Panc1 (cell line): ENCODE measurements at regions not wholly inside any gene's neighbourhood (a gene's known extent, or its start where the extent isn't known, plus 50 kb on each side); places are given as distances from the start of the nearest gene placed in this dataset.

Experiments used
- POLR2AphosphoS5 ChIP-seq: IDR thresholded peaks from 2 replicates; pipeline ENCODE4 v1.6.1; 2012; ENCODE audit warnings: mild to moderate bottlenecking, low read depth, low read length, moderate library complexity
- TCF7L2 ChIP-seq: IDR thresholded peaks from 2 replicates; pipeline ENCODE4 v1.6.1; 2011; ENCODE audit warnings: mild to moderate bottlenecking, low read depth, low read length, inconsistent platforms
- TF ChIP-seq, protein P1 (sequence below), 2 experiments: IDR thresholded peaks; 2 replicates each; pipeline ENCODE4 v1.6.1; 2011 to 2012; ENCODE audit warnings: low read depth in 2 of 2, control low read depth in 1 of 2, low read length in 1 of 2, mild to moderate bottlenecking in 1 of 2, moderate library complexity in 1 of 2; ENCODE audit not compliant: insufficient read depth in 1 of 2
- TF ChIP-seq, protein P2 (sequence below): fragments of 450-650 bp; IDR thresholded peaks from 2 replicates; pipeline ENCODE4 v1.5.1; 2017; ENCODE audit warnings: mild to moderate bottlenecking

- TF ChIP-seq, protein P1, sequence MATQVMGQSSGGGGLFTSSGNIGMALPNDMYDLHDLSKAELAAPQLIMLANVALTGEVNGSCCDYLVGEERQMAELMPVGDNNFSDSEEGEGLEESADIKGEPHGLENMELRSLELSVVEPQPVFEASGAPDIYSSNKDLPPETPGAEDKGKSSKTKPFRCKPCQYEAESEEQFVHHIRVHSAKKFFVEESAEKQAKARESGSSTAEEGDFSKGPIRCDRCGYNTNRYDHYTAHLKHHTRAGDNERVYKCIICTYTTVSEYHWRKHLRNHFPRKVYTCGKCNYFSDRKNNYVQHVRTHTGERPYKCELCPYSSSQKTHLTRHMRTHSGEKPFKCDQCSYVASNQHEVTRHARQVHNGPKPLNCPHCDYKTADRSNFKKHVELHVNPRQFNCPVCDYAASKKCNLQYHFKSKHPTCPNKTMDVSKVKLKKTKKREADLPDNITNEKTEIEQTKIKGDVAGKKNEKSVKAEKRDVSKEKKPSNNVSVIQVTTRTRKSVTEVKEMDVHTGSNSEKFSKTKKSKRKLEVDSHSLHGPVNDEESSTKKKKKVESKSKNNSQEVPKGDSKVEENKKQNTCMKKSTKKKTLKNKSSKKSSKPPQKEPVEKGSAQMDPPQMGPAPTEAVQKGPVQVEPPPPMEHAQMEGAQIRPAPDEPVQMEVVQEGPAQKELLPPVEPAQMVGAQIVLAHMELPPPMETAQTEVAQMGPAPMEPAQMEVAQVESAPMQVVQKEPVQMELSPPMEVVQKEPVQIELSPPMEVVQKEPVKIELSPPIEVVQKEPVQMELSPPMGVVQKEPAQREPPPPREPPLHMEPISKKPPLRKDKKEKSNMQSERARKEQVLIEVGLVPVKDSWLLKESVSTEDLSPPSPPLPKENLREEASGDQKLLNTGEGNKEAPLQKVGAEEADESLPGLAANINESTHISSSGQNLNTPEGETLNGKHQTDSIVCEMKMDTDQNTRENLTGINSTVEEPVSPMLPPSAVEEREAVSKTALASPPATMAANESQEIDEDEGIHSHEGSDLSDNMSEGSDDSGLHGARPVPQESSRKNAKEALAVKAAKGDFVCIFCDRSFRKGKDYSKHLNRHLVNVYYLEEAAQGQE (IDR thresholded peaks at IDR 0.05; ENCODE audit: insufficient read depth in 1 of 2, low read depth in 2 of 2, low read length in 1 of 2) = no peak
- TF ChIP-seq, protein P2, sequence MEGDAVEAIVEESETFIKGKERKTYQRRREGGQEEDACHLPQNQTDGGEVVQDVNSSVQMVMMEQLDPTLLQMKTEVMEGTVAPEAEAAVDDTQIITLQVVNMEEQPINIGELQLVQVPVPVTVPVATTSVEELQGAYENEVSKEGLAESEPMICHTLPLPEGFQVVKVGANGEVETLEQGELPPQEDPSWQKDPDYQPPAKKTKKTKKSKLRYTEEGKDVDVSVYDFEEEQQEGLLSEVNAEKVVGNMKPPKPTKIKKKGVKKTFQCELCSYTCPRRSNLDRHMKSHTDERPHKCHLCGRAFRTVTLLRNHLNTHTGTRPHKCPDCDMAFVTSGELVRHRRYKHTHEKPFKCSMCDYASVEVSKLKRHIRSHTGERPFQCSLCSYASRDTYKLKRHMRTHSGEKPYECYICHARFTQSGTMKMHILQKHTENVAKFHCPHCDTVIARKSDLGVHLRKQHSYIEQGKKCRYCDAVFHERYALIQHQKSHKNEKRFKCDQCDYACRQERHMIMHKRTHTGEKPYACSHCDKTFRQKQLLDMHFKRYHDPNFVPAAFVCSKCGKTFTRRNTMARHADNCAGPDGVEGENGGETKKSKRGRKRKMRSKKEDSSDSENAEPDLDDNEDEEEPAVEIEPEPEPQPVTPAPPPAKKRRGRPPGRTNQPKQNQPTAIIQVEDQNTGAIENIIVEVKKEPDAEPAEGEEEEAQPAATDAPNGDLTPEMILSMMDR = no peak
- TF ChIP-seq POLR2AphosphoS5 = no peak
- no peak for TF ChIP-seq TCF7L2
Measured at GRCh38 chr6:49038294-49038822, 424.7 kb downstream of the MMUT start.
